Smooth muscle cell (in vitro differentiated cells): ENCODE measurements at regions not wholly inside any gene's neighbourhood (a gene's known extent, or its start where the extent isn't known, plus 50 kb on each side); places are given as distances from the start of the nearest gene placed in this dataset.
"Not testable (repeated sequence)": the region's sequence is repeated elsewhere in the genome, so short reads cannot be mapped to it uniquely, and the experiment has no call there.

ENCODE experiments used
- DNase-seq: peaks from one replicate; lab custom pipeline; 2025; ENCODE audit not compliant: unreplicated experiment; lab: John Stamatoyannopoulos, UW
- H2AFZ ChIP-seq: fragments of 200-600 bp; sonication (generic); 2 replicates; pipeline ENCODE4 v1.6.0; 2016; ENCODE audit warnings: antibody characterized with exemption, low read depth, mild to moderate bottlenecking
- H3F3A ChIP-seq: fragments of 200-600 bp; sonication (generic); 2 replicates; pipeline ENCODE4 v1.6.0; 2017; ENCODE audit warnings: antibody characterized with exemption, low read depth
- H3K27ac ChIP-seq: fragments of 200-600 bp; sonication (generic); 2 replicates; pipeline ENCODE4 v1.5.1; 2016; ENCODE audit warnings: low read depth, mild to moderate bottlenecking
- H3K27me3 ChIP-seq: fragments of 200-600 bp; sonication (generic); 2 replicates; pipeline ENCODE4 v1.6.1; 2016; ENCODE audit warnings: low read depth, mild to moderate bottlenecking
- H3K36me3 ChIP-seq: fragments of 200-600 bp; sonication (generic); 2 replicates; pipeline ENCODE4 v1.5.1; 2016; ENCODE audit warnings: low read depth
- H3K4me1 ChIP-seq: fragments of 200-600 bp; sonication (generic); 2 replicates; pipeline ENCODE4 v1.5.1; 2016; ENCODE audit warnings: low read depth
- H3K4me2 ChIP-seq: fragments of 200-600 bp; sonication (generic); 2 replicates; pipeline ENCODE4 v1.6.0; 2016; ENCODE audit warnings: mild to moderate bottlenecking
- H3K4me3 ChIP-seq: fragments of 200-600 bp; sonication (generic); 2 replicates; pipeline ENCODE4 v1.5.1; 2016; ENCODE audit warnings: mild to moderate bottlenecking
- H3K79me2 ChIP-seq: fragments of 200-600 bp; sonication (generic); 2 replicates; pipeline ENCODE4 v1.6.0; 2016; ENCODE audit warnings: low read depth, mild to moderate bottlenecking
- H3K9ac ChIP-seq: fragments of 200-600 bp; sonication (generic); 2 replicates; pipeline ENCODE4 v1.6.0; 2016; ENCODE audit warnings: low read depth
- H3K9me3 ChIP-seq: fragments of 200-600 bp; sonication (generic); replicated peaks from 2 replicates; pipeline ENCODE4 v1.5.1; 2016; ENCODE audit warnings: low read depth
- H4K20me1 ChIP-seq: fragments of 200-600 bp; sonication (generic); 2 replicates; pipeline ENCODE4 v1.6.0; 2016; ENCODE audit warnings: low read depth
- WGBS: methylation state at CpG from one replicate; pipeline ENCODE4 v1.1.7; 2016; ENCODE audit warnings: low lambda C conversion rate; 5-methylcytosine and 5-hydroxymethylcytosine counted together
- TF ChIP-seq, protein P1 (sequence below): fragments of 200-600 bp; sonication (generic); IDR thresholded peaks from 2 replicates; pipeline ENCODE4 v1.5.1; 2017; ENCODE audit warnings: borderline replicate concordance, mild to moderate bottlenecking, antibody characterized with exemption; ENCODE audit not compliant: insufficient read depth, poor library complexity, severe bottlenecking

DNA sequence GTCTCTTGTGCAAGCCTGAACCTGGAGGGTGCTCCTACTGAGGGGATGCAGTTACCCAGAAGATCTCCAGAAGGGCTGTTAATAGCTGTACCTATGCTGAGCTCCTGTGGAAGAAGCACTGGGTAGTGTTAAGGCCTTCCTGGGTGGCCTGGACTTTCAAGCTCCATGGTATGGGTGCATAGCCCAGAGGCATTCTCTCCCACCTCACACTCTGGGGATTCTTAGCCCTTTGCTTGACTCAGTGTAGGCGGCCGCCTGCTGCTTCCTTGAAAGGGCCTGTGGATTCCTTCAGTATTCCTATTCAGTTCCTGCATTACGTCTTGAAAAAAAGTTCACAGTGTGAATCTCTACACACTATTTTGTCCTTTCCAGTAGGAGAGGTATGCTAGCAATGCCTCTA is 235.7 kb upstream of the MAGEB16 start:
- TF ChIP-seq, protein P1, sequence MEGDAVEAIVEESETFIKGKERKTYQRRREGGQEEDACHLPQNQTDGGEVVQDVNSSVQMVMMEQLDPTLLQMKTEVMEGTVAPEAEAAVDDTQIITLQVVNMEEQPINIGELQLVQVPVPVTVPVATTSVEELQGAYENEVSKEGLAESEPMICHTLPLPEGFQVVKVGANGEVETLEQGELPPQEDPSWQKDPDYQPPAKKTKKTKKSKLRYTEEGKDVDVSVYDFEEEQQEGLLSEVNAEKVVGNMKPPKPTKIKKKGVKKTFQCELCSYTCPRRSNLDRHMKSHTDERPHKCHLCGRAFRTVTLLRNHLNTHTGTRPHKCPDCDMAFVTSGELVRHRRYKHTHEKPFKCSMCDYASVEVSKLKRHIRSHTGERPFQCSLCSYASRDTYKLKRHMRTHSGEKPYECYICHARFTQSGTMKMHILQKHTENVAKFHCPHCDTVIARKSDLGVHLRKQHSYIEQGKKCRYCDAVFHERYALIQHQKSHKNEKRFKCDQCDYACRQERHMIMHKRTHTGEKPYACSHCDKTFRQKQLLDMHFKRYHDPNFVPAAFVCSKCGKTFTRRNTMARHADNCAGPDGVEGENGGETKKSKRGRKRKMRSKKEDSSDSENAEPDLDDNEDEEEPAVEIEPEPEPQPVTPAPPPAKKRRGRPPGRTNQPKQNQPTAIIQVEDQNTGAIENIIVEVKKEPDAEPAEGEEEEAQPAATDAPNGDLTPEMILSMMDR = no peak
- Histone ChIP-seq H3K36me3 (no peaks in the 10 kb centered on the region), H3K4me2 (no peak overlapping the region), H3K9ac (no peak overlapping the region), H3F3A (no peaks in the 10 kb centered on the region), H3K27ac (no peak overlapping the region), H3K4me1 (no peaks in the 10 kb centered on the region), H4K20me1 (no peaks in the 10 kb centered on the region), H3K27me3 (no peaks in the 10 kb centered on the region), H2AFZ (no peak overlapping the region), H3K79me2 (no peaks in the 10 kb centered on the region), H3K9me3 (no peaks in the 10 kb centered on the region), H3K4me3 (no peak overlapping the region)
- no peak for DNase-seq
- 83% methylated on average over 3 of the region's 3 CpGs for WGBS

DNA sequence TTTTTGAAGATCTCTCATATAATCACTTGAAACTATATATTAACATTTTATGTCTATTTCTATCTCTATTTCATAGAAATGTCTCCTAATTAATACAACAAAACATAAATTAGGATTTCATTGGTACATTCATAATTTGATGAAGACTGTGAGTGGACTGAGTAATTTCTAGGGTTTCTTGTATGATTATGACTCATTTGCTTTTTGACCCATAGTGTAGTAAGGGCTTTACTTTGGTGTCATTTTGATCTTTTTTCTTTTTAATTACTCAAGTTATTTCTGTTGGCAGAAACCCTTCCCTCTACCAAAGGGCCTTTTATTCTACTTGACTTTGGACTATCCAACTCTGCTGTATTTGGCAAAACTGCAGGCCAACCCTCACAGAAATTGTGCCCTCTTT is 207.9 kb upstream of the MAGEB16 start:
- H3K36me3 ChIP-seq = no peaks in the 10 kb centered on the region
- TF ChIP-seq, protein P1 = no peak
- H3K9me3 ChIP-seq = no peaks in the 10 kb centered on the region
- no peaks in the 10 kb centered on the region for H3K4me1 ChIP-seq
- H3F3A ChIP-seq = no peaks in the 10 kb centered on the region
- no peak overlapping the region for H3K4me2 ChIP-seq
- H3K9ac ChIP-seq = no peak overlapping the region
- H3K27ac ChIP-seq = no peak overlapping the region
- H3K4me3 ChIP-seq = no peak overlapping the region
- no peak for DNase-seq
- no peak overlapping the region for H2AFZ ChIP-seq
- H4K20me1 ChIP-seq = no peaks in the 10 kb centered on the region
- H3K27me3 ChIP-seq = no peaks in the 10 kb centered on the region
- H3K79me2 ChIP-seq = no peaks in the 10 kb centered on the region

DNA sequence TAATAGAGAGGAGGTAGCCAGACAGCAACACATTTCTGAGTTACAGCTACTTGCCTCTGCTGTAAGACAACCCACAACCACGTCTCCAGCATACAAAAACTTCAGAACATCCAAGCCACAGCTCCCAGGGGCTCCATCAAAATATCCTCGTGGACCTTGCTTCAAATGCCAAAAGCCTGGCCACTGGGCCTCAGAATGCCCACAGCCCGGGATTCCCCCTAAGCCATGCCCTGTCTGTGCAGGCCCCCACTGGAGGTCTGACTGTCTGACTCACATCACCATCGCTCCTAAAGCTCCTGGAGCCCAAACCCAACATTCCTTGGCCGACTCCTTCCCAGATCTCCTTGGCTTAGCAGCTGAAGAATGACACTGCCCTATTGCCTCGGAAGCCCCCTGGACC is 186.6 kb upstream of the MAGEB16 start:
- H3K9me3 ChIP-seq, H3K36me3 ChIP-seq, H3K27me3 ChIP-seq, H3K4me3 ChIP-seq, H3F3A ChIP-seq, H2AFZ ChIP-seq, H3K4me1 ChIP-seq, H4K20me1 ChIP-seq, H3K4me2 ChIP-seq, H3K27ac ChIP-seq, H3K9ac ChIP-seq, H3K79me2 ChIP-seq, DNase-seq: not testable (repeated sequence)
- WGBS = 71% methylated on average over 6 of the region's 6 CpGs

DNA sequence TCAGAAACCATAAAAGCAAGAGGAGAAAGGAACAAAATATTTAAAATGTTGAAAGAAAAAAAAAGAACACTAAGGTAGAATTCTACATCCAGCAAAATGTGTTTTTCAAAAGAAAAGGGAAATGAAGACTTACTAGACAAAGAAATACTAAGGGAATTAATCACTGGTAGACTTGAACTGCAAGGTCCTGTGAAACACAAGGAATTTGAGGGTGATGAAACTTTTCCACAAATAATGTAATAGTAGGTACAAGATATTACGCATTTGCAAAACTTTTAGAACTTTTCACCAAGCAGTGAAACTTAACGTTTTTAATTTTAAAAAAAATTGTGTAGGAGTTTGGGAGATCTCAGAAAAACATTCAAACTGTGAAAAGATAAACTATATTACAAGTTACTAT is 180.3 kb upstream of the MAGEB16 start:
- Histone ChIP-seq H3K9me3 (no peaks in the 10 kb centered on the region), H4K20me1 (no peaks in the 10 kb centered on the region), H3K4me3 (no peak overlapping the region), H3K36me3 (no peaks in the 10 kb centered on the region), H3F3A (no peaks in the 10 kb centered on the region), H3K27me3 (no peaks in the 10 kb centered on the region), H2AFZ (no peak overlapping the region), H3K4me2 (no peak overlapping the region), H3K4me1 (no peaks in the 10 kb centered on the region), H3K9ac (no peak overlapping the region), H3K79me2 (no peaks in the 10 kb centered on the region), H3K27ac (no peak overlapping the region)
- DNase-seq = no peak
- WGBS = 65% methylated on average over 2 of the region's 2 CpGs
- TF ChIP-seq, protein P1 = no peak
